K562 (cell line): ENCODE measurements at regions not wholly inside any gene's neighbourhood (a gene's known extent, or its start where the extent isn't known, plus 50 kb on each side); places are given as distances from the start of the nearest gene placed in this dataset.
A peak's percentile ranks its signal among the peaks of the same experiment; 100 is the strongest.

ENCODE experiments used
- BCOR ChIP-seq: fragments of 450-650 bp; IDR thresholded peaks from 2 replicates; pipeline ENCODE4 v1.6.1; 2016
- BRD4 ChIP-seq: fragments of 200-600 bp; sonication (generic); IDR thresholded peaks from 2 replicates; pipeline ENCODE4 v1.6.1; 2017; ENCODE audit warnings: inconsistent platforms
- COPS2 ChIP-seq: fragments of 450-650 bp; conservative IDR thresholded peaks from 2 replicates; pipeline ENCODE4 v1.6.1; 2016; ENCODE audit warnings: mild to moderate bottlenecking, moderate library complexity
- CTBP1 ChIP-seq: fragments of 450-650 bp; IDR thresholded peaks from 2 replicates; pipeline ENCODE4 v1.6.1; 2016; ENCODE audit warnings: borderline replicate concordance
- CXXC5 ChIP-seq: fragments of 250-450 bp; sonication (Bioruptor Pico); IDR thresholded peaks from 2 replicates; pipeline ENCODE4 v1.8.0; 2022; ENCODE audit warnings: inconsistent platforms, mild to moderate bottlenecking, moderate library complexity
- HES1 ChIP-seq: fragments of 450-650 bp; IDR thresholded peaks from 2 replicates; pipeline ENCODE4 v1.6.1; 2016; ENCODE audit warnings: low read depth, mild to moderate bottlenecking, moderate library complexity
- HNRNPH1 ChIP-seq: fragments of 200-400 bp; formaldehyde crosslinking; optimal IDR thresholded peaks from 2 replicates; pipeline ENCODE3; 2017; ENCODE audit warnings: low read depth, mild to moderate bottlenecking, low read length, moderate library complexity
- IRF2 ChIP-seq: sonication (generic); formaldehyde crosslinking; IDR thresholded peaks from 2 replicates; pipeline ENCODE4 v1.8.1; 2022; ENCODE audit warnings: mild to moderate bottlenecking, missing genetic modification reagents
- NFE2 ChIP-seq: IDR thresholded peaks from 2 replicates; pipeline ENCODE4 v1.6.1; 2014; ENCODE audit warnings: antibody characterized with exemption, low read depth
- NRF1 ChIP-seq, 2 experiments: fragments of 450-650 bp; IDR thresholded peaks in 1 of 2; conservative IDR thresholded peaks in 1 of 2; 2 replicates each; pipeline ENCODE4 v1.6.1; 2014; ENCODE audit warnings: mild to moderate bottlenecking in 2 of 2
- PHF8 ChIP-seq: fragments of 200-600 bp; sonication (generic); IDR thresholded peaks from 2 replicates; pipeline ENCODE4 v1.6.1; 2012; ENCODE audit warnings: mixed run types, mild to moderate bottlenecking, inconsistent platforms, low read length, moderate library complexity, borderline replicate concordance
- RAD51 ChIP-seq: fragments of 450-650 bp; IDR thresholded peaks from 2 replicates; pipeline ENCODE4 v1.7.1; 2016; ENCODE audit warnings: low read depth, mild to moderate bottlenecking, borderline replicate concordance
- RCOR1 ChIP-seq, 2 experiments: IDR thresholded peaks; 2 replicates each; pipeline ENCODE4 v1.6.1; 2012; ENCODE audit warnings: low read depth in 2 of 2, low read length in 2 of 2, borderline replicate concordance in 1 of 2, improper control_type of control experiment in 1 of 2
- SPI1 ChIP-seq: IDR thresholded peaks from 2 replicates; pipeline ENCODE4 v1.6.1; 2011; ENCODE audit warnings: low read depth, low read length, control low read depth, borderline replicate concordance
- STAG1 ChIP-seq: sonication (generic); formaldehyde crosslinking; IDR thresholded peaks from 2 replicates; pipeline ENCODE4 v1.5.0; 2020; ENCODE audit warnings: missing genetic modification reagents, borderline replicate concordance
- TEAD4 ChIP-seq, 2 experiments: sonication (generic) in 1 of 2; formaldehyde crosslinking in 1 of 2; IDR thresholded peaks; 2 replicates each; pipeline versions ENCODE4 v1.6.1 to v1.8.0; 2012 to 2022; ENCODE audit warnings: borderline replicate concordance in 1 of 2, inconsistent platforms in 1 of 2, low read length in 1 of 2, mild to moderate bottlenecking in 1 of 2, missing genetic modification reagents in 1 of 2
- YY1 ChIP-seq, 3 experiments: IDR thresholded peaks; 2 replicates each; pipeline ENCODE4 v1.6.1; 2011; ENCODE audit warnings: low read length in 2 of 3, mild to moderate bottlenecking in 2 of 3, moderate library complexity in 2 of 3, borderline replicate concordance in 1 of 3, control low read depth in 1 of 3, low read depth in 1 of 3; ENCODE audit not compliant: insufficient read depth in 3 of 3, insufficient replicate concordance in 2 of 3, control insufficient read depth in 1 of 3, insufficient read length in 1 of 3; ENCODE audit errors: extremely low read depth in 1 of 3
- ZBTB2 ChIP-seq: fragments of 450-650 bp; IDR thresholded peaks from 2 replicates; pipeline ENCODE4 v1.6.1; 2016; ENCODE audit warnings: antibody characterized with exemption
- ZFPM2 ChIP-seq: fragments of 250-450 bp; sonication (Bioruptor Pico); IDR thresholded peaks from 2 replicates; pipeline ENCODE4 v1.5.1; 2022; ENCODE audit warnings: mild to moderate bottlenecking
- ZNF584 ChIP-seq: fragments of 200-800 bp; sonication (Bioruptor generic); IDR thresholded peaks from 2 replicates; pipeline ENCODE4 v1.6.1; 2016; ENCODE audit warnings: low read depth, mild to moderate bottlenecking, missing genetic modification characterization, missing compliant biosample characterization
- TF ChIP-seq, protein P1 (sequence below): IDR thresholded peaks from 3 replicates; pipeline ENCODE4 v1.6.1; 2011; ENCODE audit warnings: borderline replicate concordance, mild to moderate bottlenecking, moderate library complexity; ENCODE audit not compliant: insufficient read length; ENCODE audit errors: extremely low read depth

- TF ChIP-seq YY1 (IDR thresholded peaks at IDR 0.05; ENCODE audit: borderline replicate concordance in 1 of 3, control insufficient read depth in 1 of 3, extremely low read depth in 1 of 3, insufficient read depth in 3 of 3, insufficient read length in 1 of 3, insufficient replicate concordance in 2 of 3, low read depth in 1 of 3, low read length in 2 of 3) (peak in 2 of 3 experiments; percentile 30 to 56), HNRNPH1 (no peak), ZBTB2 (no peak; the same call in 1 of the 2 replicates), IRF2 (CRISPR knock-in tag) (no peak), COPS2 (no peak), ZFPM2 (CRISPR knock-in tag) (no peak), BCOR (no peak), STAG1 (CRISPR knock-in tag) (no peak), NFE2 (peak; percentile 55; the same call in 1 of the 2 replicates), TEAD4 (IDR thresholded peaks at IDR 0.05; ENCODE audit: low read length) (peak; percentile 65), TEAD4 (CRISPR knock-in tag; IDR thresholded peaks at IDR 0.05; ENCODE audit: borderline replicate concordance) (no peak), CTBP1 (peak; percentile 70), HES1 (no peak), CXXC5 (CRISPR knock-in tag) (peak; percentile 49), ZNF584 (CRISPR knock-in tag) (0 out of 2 replicates have a peak, but pooled peaks have one; percentile 23), RCOR1 (IDR thresholded peaks at IDR 0.05; ENCODE audit: borderline replicate concordance in 1 of 2, low read depth in 2 of 2, low read length in 2 of 2) (peak in 1 of 2 experiments; percentile 33; a peak in 1 of 4 replicates), SPI1 (0 out of 2 replicates have a peak, but pooled peaks have one; percentile 57), BRD4 (peak; percentile 0; the same call in 1 of the 2 replicates), NRF1 (conservative IDR thresholded peaks at IDR 0.05 in 1 of 2, IDR thresholded peaks at IDR 0.05 in 1 of 2) (peak; percentile 89 to 90), RAD51 (peak; percentile 8; the same call in 1 of the 2 replicates), PHF8 (peak; percentile 52; the same call in 1 of the 2 replicates)
- TF ChIP-seq, protein P1, sequence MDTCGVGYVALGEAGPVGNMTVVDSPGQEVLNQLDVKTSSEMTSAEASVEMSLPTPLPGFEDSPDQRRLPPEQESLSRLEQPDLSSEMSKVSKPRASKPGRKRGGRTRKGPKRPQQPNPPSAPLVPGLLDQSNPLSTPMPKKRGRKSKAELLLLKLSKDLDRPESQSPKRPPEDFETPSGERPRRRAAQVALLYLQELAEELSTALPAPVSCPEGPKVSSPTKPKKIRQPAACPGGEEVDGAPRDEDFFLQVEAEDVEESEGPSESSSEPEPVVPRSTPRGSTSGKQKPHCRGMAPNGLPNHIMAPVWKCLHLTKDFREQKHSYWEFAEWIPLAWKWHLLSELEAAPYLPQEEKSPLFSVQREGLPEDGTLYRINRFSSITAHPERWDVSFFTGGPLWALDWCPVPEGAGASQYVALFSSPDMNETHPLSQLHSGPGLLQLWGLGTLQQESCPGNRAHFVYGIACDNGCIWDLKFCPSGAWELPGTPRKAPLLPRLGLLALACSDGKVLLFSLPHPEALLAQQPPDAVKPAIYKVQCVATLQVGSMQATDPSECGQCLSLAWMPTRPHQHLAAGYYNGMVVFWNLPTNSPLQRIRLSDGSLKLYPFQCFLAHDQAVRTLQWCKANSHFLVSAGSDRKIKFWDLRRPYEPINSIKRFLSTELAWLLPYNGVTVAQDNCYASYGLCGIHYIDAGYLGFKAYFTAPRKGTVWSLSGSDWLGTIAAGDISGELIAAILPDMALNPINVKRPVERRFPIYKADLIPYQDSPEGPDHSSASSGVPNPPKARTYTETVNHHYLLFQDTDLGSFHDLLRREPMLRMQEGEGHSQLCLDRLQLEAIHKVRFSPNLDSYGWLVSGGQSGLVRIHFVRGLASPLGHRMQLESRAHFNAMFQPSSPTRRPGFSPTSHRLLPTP: no peak
Measured at GRCh38 chr3:156605686-156606605, 51.0 kb upstream of the SSR3 start (continued).
